GM18858 (cell line): ENCODE measurements at regions not wholly inside any gene's neighbourhood (a gene's known extent, or its start where the extent isn't known, plus 50 kb on each side); places are given as distances from the start of the nearest gene placed in this dataset.
A peak's percentile ranks its signal among the peaks of the same experiment; 100 is the strongest.

Experiments
- ATAC-seq: cut with Tn5 transposase; IDR thresholded peaks from one replicate; pipeline ENCODE4 v1.9.1; 2021; ENCODE audit not compliant: unreplicated experiment

DNA sequence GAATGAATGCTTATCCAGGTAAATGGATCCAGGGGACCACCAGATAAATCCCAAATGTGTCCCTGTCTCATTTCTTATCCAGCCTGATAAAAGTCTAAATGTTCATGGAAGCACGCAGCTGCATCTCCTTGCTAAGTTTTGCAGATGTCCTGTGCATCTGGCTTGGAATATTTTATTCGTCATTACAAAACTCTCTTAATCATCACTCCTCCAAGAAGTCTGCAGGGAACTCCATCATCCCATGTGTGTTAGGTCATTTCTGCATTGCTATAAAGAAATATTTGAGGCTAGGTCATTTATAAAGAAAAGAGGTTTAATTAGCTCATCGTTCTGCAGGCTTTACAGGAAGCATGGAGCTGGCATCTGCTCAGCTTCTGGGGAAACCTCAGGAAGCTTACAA, 297.2 kb downstream of the HS3ST1 start:
- no peak for ATAC-seq

DNA sequence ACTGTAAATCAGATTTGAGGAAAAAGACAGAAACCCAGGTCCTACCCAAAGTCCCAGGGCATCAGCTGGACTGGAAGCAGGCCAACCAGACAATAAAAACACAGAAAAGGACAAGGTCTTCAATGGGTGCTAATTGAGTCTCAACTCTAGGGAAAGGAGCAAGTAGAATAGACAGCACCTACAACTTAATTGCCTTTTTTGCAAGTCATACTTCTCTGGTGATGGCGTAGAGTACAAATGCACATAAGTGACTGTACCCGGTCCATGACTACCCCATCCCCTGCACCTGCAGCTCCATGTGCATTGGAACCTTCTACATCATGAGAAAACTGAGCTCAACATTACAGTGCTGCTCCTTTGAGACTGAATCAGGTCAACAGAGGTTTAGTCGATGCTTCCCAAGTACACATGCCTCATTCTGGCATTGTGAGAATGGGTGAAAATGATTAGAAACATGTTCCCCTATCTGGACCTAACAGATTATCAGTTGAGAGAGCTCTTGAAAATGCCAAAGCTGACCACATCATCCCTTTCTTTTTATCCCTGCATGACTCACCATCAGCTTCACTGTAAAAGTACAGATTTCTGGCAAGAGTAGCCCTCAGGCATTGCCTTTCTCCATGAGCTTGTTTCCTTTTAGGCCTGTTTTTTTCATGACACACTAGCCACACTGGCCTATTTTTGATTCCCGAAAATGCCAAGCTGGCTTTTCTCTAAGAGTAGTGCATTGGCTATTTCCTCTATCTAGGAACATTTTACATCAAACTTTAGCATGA, 298.3 kb downstream of the HS3ST1 start:
- ATAC-seq, result no peak

DNA sequence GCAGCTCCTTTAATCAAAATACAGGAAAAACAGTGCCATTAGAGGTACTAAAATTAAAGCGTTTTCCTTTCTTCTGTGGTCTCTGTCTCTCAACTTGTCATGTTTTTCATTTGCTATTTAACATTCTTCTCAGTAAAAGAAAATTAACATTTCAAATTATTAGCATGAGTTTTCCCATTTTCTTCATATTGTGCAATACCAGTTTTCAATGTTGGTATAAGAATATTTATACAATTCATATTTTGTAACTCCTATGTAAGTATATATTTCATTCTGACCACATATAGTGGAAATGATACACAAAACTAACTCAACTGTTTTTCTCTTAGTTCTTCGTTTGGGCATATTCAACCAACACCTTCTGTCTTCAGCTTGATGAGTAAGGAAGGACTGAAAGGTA, 308.3 kb downstream of the HS3ST1 start:
- ATAC-seq, result no peak

DNA sequence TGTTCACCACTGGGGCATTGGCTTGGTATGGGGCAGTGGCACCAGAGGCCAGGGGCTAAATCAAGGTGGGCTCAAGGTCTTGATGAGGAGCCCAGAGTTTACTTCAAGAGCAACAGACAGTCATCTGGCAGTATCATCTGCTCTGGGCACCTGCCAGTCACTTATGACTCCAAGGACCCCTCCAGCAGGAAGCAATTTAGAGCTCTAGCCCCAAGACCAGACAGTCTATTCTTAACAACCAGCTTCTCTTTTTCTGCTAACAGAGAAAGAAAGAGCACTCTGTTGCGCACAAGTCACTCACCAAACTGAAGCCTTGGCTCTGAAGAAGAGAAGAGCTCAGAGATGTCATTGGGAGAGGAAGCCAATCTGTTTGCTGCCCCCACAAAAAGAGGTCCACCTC, 309.2 kb downstream of the HS3ST1 start:
- ATAC-seq, result no peak

DNA sequence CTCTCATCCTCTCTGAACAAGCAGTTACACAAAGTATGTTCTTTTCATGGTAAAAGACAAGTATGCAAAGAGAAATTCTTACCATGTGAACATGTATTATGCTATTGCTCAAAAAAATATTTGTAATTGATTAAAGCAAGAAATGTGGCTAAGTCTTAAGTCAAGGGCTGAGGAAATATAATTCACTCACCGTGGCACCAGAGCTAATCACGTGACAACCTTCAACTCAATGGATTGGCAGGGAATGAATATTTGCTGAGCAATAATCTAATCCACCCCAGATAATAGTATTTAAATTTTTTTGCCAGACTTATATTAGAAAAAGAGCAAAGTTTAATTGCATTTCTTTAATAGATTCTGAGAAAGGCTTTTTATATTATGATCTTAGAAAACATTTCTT, 310.2 kb downstream of the HS3ST1 start:
- no peak for ATAC-seq

DNA sequence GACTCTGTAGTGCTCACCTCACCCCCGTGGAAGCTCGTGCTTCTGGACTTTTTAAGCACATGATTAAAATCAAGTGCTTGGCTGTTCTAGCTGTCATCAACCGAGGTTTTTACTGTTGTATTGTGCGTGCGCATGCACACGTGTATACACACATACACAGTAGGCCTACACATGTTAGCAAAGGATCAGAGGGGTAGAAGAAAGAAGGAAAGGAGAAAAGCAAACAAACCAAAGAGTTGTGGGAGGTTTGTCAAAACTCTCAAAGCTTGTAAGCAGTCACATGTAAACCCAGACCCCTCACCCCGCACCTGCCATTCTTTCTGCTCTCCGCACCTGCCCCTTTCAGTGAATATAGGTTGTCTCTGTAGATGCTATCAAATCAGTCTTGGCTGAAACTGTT, 311.8 kb downstream of the HS3ST1 start:
- no peak for ATAC-seq

DNA sequence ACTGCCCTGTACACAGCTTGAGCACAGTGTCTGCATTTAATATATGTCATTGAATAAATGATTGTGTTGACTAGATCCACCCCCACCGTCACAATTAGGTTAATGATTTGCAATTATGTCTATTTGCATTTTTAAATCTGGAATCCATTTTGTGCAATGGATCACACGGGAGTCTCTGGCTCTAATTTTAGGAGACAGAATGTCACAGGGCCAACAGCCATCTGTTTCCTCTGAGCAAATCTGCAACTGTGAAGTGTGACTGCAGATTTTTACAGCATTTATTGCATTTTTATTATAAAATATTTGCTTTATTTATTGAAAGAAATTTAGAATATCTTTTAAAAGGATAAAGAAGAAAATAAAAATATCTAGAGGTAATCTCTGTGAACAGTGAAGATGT, 316.8 kb downstream of the HS3ST1 start:
- no peak for ATAC-seq

DNA sequence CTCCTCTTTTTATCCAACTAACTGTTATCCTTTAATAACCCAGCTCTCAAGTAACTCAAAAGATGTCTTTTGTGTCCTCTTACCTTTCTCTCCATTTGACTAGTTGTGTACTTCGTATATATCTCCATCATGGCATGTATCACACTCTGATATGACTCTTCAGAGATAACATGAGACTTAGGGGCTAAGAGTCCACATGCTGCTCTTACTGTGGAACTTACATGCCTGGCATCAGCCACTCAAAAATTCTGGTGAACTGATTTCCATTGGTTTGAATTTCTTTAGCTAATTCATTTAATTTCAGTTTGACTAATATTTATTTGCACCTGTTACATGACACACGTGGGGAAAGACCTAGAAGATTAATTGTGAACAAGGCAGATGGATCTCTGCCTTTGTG, 317.3 kb downstream of the HS3ST1 start:
- no peak for ATAC-seq

DNA sequence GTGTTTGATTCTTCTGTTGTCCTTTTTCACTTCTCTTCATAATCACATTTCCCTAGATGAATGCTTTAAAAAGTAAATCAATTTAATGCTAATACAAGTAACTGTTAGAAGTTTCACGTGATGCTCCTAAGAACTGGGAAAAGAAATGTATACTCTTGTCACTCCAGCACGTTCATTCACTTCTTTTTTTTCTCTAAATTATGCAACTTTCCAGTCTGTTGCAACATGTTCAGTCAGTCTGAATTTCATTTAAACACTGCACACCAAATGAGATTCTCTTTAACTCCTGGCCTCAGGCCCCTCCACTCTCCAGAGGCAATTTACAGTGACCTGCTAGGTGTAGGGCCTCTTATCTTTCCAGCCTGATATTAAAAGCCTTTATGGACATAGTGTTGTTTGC, 321.9 kb downstream of the HS3ST1 start:
- no peak for ATAC-seq

DNA sequence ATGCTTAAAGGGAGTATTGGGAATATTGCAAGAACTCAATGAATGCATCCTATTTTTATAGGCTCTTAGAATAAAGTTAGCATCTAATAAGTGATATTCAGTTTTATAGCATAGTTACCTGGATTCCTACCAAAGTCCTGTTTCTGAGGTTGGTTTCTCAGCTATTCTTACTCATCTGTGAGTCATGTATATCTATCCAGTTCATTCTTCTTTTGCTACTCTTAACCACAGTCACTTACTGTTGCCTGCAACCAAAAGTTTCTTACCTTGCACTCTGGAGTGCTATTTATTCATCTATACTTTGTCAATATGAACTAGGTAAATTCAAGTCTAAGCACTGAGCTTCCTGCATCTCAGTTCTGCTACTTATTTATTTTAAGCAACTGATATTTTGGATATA, 322.5 kb downstream of the HS3ST1 start:
- peak; percentile 78 for ATAC-seq

DNA sequence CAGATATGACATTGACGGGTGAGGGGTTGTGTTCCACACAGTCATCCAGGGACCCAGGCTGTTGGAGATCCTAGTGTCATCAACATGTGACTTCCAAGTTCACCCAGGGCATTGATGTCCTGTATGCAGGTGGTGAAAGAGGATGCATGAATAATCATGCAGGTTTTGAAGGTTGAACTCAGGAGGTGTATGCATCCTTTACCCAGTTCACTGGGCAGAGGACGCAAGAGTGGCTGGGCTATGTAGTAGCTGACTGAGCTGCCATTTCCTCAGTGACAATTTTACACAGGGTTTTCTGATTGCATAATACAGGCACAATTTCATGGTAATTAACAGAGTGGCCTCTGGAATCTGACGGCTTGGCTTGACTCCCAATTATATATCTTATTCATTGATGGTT, 323.0 kb downstream of the HS3ST1 start:
- ATAC-seq, result no peak

DNA sequence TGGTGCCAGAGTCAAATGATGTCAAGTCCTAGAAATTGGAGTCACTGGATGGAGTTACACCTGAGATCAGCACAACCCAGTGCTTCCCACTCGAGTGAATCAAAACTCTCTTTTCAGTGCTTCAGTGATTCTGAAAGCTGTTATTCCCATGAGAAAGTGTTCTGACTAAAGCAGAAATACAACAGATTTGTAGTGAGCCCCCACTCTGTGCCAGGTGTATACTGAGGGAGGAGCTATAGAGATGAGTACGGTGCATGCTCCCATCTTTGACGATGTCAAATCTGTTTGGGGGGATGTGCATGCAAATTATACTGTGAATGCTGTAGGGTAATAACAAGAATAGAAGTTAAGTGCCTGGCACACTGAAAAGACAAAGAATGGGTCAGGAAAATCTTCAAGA, 330.2 kb downstream of the HS3ST1 start:
- ATAC-seq, result peak; percentile 29

DNA sequence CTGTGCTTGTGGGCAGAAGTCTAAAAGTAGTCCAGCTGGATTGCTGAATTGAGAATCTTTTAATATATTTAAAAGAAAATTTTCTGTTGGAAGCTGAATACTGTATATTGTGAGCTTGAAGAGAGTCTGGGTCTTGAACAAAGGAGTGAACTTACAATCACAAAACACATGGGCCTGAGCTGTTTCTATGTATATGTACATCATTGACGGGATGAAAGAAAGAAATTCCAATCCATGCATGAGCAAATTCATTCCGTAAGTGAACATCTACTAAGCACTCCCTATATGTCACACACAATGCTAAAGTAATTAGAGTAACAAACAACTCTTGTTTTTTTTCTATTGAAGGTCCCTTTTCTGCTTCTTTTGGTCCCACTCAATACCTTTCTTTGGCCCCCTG, 331.0 kb downstream of the HS3ST1 start:
- ATAC-seq, result no peak

DNA sequence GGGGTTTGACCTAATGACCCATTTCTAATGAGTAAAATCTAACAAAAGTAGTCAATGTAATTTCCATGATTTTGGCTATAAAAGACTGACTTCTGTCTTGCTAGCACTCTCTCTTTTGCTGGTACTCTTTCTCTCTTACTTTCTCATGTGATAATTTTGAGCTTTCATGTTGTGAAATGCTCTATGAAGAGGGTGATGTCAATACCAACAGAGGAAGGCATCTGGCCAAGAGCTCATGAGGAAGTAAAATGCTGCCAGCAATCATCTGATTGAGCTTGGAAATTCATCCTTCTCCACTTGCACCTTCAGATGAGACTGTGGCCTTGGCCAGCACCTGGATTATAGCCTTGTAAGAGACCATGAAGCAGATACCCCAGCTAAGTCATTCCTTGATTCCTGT, 347.7 kb downstream of the HS3ST1 start:
- no peak for ATAC-seq

DNA sequence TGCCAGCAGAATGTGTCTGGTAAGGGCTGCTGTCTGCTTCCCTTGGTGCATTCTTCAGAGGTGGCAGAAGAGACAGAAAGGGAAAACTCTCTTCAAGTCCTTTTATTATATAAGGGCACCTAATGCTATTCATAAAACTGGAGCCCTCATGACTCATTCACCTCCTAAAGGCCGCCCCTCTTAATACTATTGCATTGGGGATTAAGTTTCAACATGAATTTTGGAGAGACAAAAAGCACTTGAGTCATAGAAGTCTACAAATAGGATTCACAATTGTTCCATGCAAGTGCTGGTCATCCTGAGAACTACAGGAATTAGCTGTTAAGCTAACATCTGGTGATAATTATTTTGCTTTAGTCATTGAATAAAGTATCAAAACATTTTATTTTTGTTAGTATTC, 349.5 kb downstream of the HS3ST1 start:
- no peak for ATAC-seq

DNA sequence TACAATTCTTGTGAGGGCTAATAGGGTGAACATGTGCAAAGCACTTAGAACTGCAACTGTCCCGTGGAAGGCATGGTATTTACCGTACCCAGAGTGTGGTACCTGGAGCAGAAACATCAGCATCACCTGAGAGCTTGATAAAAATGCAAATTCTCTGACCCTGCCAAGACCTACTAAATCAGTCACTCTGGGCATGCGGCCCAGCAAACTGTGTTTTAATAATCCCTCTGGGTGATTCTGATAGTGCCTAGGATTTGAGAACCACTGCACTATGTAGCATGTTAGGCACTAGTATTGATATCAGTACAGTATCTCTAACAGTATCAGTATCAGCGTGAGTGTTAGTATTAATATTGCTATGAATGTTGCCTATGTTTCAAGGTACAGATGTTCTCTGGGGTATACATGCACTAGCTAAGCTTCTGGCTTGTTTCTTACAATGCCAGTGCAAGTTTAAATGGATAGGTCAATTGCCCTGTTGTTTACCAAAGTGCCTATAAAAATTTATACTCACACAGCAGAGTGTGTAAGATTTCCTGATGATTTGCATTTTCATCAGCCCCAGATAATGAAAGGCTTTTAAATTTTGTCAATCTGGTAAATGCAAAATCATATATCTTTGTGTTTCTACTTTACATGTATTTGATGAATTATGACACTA, 354.0 kb downstream of the HS3ST1 start:
- no peak for ATAC-seq

DNA sequence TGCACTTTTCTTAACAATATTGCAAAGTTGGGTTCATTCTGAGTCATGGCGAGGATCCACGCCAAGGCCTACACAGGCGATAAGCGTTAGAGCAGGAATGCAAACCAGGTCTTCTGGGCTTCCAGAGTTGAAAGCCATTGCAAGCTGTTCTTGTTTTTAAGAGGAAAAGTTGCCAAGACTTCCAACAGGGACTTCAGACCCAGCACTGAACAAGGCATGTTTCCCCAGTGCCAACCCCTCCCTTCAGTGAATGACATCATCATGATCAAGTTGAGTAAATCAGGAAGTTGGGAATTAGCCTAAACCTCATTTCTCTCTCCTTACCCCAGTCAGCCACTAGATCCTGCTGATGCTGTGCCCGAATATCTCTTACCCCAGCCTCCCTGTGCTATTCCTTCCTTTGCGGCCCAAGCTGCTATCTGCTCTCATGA, 355.1 kb downstream of the HS3ST1 start:
- ATAC-seq, result no peak

DNA sequence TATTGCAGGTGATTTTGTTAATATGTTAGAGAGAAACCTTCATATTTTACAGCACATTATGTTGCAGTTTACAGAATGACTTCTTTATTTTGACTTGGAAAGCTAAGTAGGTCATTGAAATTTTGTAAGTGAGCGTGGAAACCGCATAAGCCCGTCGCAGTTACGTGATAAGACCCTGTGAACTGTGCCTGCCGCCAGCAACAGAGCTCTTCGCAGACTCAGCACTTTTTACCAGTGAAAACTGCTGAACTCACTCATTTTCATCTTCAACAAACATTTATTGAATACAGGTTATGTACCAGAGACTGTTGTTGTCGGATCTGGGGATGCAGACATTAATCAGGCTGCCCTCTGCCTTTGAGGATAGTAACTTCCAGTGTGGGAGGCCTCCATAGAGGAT, 355.7 kb downstream of the HS3ST1 start:
- no peak for ATAC-seq

DNA sequence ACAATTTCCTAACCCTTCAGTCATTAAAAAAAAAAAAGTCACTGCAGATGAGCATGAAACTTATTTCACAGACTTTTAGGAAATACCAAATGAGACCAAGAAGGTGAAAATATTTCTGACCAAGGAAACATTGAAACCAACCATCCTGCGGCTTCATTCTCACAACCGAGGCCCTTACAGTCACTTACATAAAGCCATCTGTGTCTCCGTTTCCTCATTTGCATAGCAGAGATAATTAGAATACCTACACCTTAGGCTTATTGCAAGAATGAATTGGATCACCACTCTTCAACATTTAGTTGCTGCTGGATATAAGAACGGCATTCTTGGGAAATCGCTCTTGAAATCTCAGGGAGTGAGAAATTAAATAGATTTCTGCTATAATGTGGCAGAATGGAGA, 356.2 kb downstream of the HS3ST1 start:
- no peak for ATAC-seq

DNA sequence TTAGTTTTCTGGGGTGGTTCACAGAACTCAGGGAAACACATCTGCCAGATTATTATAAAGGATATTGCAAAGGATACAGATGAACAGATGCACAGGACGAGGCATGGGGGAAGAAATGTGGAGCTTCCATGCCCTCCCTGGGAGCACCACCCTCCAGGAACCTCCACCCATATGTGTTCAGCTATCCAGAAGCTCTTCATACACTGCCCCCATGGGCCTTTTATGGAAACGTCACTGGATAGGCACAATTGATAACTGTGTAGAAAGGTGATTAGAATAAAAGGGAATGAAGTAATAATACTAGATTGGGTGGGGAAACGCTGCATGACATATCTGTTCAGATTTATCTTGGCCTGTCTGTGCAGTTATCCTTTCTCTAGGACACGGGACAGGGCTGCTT, 357.9 kb downstream of the HS3ST1 start:
- ATAC-seq, result no peak

DNA sequence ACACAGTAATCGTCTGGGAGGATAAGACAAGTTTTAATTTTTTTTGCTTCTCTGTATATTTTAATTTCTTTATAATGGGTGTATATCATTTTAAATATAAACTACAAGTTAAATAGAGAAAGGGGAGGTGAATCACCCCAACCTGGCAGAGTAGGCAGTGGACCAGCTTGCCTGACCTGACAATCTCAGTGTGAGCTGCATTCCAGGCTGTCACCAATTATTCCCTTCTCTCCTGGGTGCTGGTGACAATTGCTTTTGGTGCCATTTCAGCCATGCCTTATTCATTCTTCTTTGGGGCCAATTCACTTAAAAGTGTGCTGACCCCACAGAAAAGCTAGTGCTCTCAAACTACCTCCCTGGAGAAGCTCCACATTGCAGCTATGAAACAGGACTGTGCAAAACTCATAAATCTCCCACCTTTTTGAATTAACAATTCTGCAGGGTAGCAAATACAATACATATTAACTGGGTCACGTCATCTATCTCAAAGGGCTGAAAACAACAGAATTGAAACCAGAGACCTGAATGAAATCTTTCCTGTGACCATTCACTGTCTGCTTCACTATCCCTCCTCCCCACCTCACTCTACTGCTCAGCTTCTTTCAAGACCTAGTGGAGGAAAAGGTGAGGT, 359.0 kb downstream of the HS3ST1 start:
- no peak for ATAC-seq

DNA sequence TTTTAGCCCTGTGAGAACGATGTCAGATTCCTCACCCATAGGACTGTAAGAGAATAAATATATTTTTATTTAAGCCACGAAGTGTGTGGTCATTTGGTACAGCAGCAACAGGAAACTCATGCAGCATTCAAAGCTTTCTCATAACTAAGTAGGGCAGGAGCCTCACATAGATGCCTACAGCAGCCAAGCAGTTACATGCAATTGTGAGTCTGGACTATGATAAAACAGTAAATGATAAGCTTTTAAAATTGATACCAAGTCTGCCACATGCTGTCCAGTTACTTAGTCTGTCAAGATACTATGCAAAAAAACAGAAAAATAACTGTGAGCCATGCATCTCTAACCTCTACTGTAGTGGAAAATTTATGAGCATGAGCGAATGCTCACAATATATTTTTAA, 359.6 kb downstream of the HS3ST1 start:
- no peak for ATAC-seq
